GM19025 (cell line): ENCODE measurements at regions not wholly inside any gene's neighbourhood (a gene's known extent, or its start where the extent isn't known, plus 50 kb on each side); places are given as distances from the start of the nearest gene placed in this dataset.

Experiments
- ATAC-seq: cut with Tn5 transposase; IDR thresholded peaks from one replicate; pipeline ENCODE4 v1.9.1; 2021; ENCODE audit warnings: mild to moderate bottlenecking, low read depth, moderate library complexity; ENCODE audit not compliant: unreplicated experiment

GRCh38 chr10:129288999-129289584 is 177.9 kb upstream of the MGMT start:
- no peak for ATAC-seq

GRCh38 chr10:129293991-129294700 is 172.9 kb upstream of the MGMT start:
- no peak for ATAC-seq

GRCh38 chr10:129294944-129295343 is 172.1 kb upstream of the MGMT start:
- no peak for ATAC-seq

GRCh38 chr10:129305046-129305445 is 162.0 kb upstream of the MGMT start:
- ATAC-seq, result no peak

- no peak for ATAC-seq
Observed at GRCh38 chr10:129307141-129307540, 159.9 kb upstream of the MGMT start.

GRCh38 chr10:129308953-129309564 is 158.0 kb upstream of the MGMT start:
- no peak for ATAC-seq

GRCh38 chr10:129309565-129309964 is 157.5 kb upstream of the MGMT start:
- ATAC-seq, result no peak

- no peak for ATAC-seq
Observed at GRCh38 chr10:129310881-129311280, 156.2 kb upstream of the MGMT start.

- no peak for ATAC-seq
Observed at GRCh38 chr10:129319934-129320333, 147.1 kb upstream of the MGMT start.

- ATAC-seq, result no peak
Observed at GRCh38 chr10:129320340-129320739, 146.7 kb upstream of the MGMT start.

- ATAC-seq, result no peak
Observed at GRCh38 chr10:129321727-129322126, 145.3 kb upstream of the MGMT start.

- no peak for ATAC-seq
Observed at GRCh38 chr10:129322933-129323820, 143.9 kb upstream of the MGMT start.

- ATAC-seq, result no peak
Observed at GRCh38 chr10:129323879-129324278, 143.2 kb upstream of the MGMT start.

GRCh38 chr10:129325893-129326292 is 141.1 kb upstream of the MGMT start:
- no peak for ATAC-seq

- ATAC-seq, result no peak
Observed at GRCh38 chr10:129328546-129328945, 138.5 kb upstream of the MGMT start.

GRCh38 chr10:129329385-129330055 is 137.5 kb upstream of the MGMT start:
- no peak for ATAC-seq

- no peak for ATAC-seq
Observed at GRCh38 chr10:129330211-129330610, 136.8 kb upstream of the MGMT start.

- ATAC-seq, result no peak
Observed at GRCh38 chr10:129331207-129331838, 135.7 kb upstream of the MGMT start.

GRCh38 chr10:129331839-129332220 is 135.2 kb upstream of the MGMT start:
- ATAC-seq, result no peak

GRCh38 chr10:129332476-129332875 is 134.6 kb upstream of the MGMT start:
- ATAC-seq, result no peak
